GM12872 (cell line): ENCODE measurements at regions not wholly inside any gene's neighbourhood (a gene's known extent, or its start where the extent isn't known, plus 50 kb on each side); places are given as distances from the start of the nearest gene placed in this dataset.

Experiments
- CTCF ChIP-seq: IDR thresholded peaks from 3 replicates; pipeline ENCODE4 v1.5.1; 2011; ENCODE audit warnings: low read depth, mild to moderate bottlenecking, low read length, moderate library complexity; ENCODE audit not compliant: insufficient read depth

- no peak for TF ChIP-seq CTCF
These were observed 202.9 kb upstream of the CTNNB1 start for GRCh38 chr3:40996382-40996781.

GRCh38 chr3:40996827-40997710 is 202.2 kb upstream of the CTNNB1 start:
- no peak for TF ChIP-seq CTCF

- TF ChIP-seq CTCF = no peak
These were observed 201.4 kb upstream of the CTNNB1 start for GRCh38 chr3:40997711-40998519.

- no peak for TF ChIP-seq CTCF
These were observed 199.6 kb upstream of the CTNNB1 start for GRCh38 chr3:40999682-41000081.

GRCh38 chr3:41000471-41000870 is 198.8 kb upstream of the CTNNB1 start:
- TF ChIP-seq CTCF = no peak

- TF ChIP-seq CTCF = no peak
These were observed 197.7 kb upstream of the CTNNB1 start for GRCh38 chr3:41001556-41001955.

- no peak for TF ChIP-seq CTCF
These were observed 197.2 kb upstream of the CTNNB1 start for GRCh38 chr3:41002104-41002503.
